ENCODE measurements at regions not wholly inside any gene's neighbourhood (a gene's known extent, or its start where the extent isn't known, plus 50 kb on each side); places are given as distances from the start of the nearest gene placed in this dataset.
A peak's percentile ranks its signal among the peaks of the same experiment; 100 is the strongest.
"Not testable (repeated sequence)": the region's sequence is repeated elsewhere in the genome, so short reads cannot be mapped to it uniquely, and the experiment has no call there.

DNA sequence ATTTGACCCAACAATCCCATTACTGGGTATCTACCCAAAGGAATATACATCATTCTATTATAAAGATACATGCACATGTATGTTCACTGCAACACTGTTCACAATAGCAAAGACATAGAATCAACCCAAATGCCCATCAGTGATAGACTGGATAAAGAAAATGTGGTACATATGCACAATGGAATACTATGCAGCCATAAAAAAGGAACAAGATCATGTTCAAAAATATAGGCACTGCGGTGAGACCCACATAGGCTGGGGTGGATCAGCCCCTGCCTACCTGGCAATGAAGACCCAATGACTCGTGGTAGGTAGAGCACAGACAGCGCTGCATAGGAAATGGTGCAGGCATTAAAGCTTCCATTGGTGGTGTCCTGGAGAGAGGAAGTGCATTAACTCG, 88.6 kb upstream of the NFIL3 start:
- DNase-seq: not testable (repeated sequence)

DNA sequence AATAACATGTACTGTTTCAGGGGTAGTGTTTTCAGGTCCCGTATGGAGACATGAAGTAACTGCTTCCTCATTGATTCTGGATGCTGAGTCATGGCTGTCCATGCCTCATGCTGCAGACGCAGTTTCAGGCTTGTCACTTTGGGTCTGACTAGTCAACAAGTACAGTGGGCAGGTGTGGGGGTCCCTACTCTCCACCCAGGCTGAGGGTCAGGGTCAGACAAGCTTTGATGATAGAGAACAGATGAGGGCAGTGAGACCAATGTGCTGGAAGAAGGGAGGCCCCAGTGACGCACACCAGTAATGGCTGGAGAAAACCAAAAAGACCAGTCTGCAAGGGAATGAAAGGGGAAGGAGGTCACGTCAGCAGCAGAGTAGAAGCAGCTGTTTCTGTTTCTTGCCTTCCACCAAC, 80.0 kb upstream of the NFIL3 start:
- DNase-seq: no peak

- no peak for DNase-seq
These were observed 79.5 kb upstream of the NFIL3 start for GRCh38 chr9:91502913-91503672.

- DNase-seq: no peak
These were observed 78.8 kb upstream of the NFIL3 start for GRCh38 chr9:91502475-91502874.

GRCh38 chr9:91500509-91501014, 76.9 kb upstream of the NFIL3 start:
- DNase-seq: no peak

DNA sequence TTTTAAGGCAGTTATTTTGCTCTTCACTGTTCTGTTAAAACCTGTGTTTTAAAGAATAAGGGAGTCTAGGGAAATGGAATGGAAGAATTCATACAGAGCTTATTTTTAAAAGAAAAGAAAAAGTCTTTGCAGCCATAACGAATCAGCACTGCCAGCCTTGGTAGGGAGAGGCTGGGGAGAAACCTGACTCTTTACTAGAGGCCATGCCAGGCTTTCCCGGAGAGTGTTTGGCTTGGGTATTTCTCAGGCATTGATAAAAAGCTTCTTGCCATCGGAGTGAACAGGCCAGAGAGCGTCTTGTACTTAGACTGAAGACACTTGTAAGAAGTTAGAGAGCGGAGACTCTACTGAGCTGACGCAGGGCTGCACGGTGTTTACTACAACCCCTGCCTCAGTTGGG, 72.7 kb upstream of the NFIL3 start:
- DNase-seq: no peak

DNA sequence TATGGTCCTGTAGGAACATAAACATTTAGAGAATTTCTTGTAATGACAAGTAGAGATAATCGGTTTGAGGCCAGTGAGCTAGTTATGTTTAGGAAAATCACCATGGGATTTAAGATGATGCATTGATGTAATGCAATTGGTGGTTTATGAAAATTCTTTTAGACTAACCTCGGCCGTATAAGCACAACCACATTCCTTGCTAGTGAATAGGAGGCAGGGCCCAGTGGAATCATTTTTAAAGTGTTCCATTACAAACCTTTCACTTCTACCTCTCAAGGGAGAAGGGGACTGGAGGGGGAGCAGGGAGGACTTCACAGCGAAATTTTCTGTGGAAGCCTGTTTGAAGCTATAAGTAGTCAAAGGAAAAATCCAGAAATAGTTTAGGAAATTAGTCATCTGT, 71.8 kb upstream of the NFIL3 start:
- DNase-seq: no peak

DNA sequence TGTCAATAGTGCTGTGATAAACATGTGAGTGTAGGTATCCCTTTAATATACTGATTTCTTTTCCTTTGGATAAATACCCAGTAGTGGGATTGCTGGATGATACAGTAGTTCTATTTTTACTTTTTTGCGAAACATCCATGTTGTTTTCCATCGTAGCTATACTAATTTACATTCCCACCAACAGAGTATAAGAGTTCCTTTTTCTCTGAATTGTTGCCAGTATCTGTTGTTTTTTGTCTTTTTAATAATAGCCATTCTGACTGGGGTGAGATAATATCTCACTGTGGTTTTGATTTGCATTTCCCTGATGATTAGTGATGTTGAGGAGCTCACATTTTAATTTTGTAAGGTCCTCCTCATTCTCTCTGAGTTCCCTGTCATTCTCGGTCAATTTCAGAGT, 71.1 kb upstream of the NFIL3 start:
- DNase-seq: no peak

DNA sequence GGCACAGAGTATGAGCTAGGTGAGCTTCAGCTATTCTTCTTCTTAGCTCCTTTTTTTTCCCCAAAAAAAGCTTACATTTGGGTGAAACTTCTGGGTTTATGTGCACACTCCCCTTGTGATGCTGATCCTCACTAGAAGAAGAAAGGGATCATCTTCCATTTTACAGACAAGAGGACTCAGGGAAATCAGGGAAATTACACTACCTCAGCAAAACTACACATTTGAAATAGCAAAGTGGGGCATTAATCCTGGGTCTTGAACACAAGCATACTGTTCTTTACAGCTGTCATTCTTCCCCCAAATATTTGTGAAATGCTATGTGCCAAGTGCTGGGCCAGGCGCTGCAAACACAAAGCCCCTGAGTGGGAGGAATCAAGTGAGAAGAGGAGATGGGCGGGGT, 68.6 kb upstream of the NFIL3 start:
- no peak for DNase-seq

- no peak for DNase-seq
These were observed 68.0 kb upstream of the NFIL3 start for GRCh38 chr9:91491624-91492023.

DNA sequence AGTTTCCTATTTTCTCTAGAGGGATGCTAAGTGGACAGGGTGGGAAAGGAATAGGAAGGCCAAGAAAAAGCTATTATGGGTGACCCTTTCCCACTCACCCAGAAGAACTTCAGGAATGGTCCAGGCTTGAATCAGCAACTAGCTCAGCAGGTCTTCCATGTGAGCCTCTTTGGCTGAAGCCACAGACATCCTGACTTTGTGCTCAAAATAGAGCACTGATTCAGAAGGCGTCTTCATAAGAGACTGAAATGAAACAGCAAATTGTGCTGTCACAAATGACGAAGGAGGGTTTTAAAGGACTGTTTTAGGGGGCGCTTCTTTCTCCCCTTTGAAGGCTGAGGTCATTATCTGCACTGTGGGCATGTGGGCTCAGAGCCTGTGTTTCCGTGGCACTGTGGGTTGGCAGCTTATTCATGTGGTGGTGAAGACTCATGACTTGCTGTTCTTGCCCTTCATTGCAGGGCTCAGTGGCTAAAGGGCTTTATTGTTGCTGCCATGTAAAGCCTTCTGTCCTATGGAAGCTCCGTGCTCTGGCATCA, 65.8 kb upstream of the NFIL3 start:
- peak; percentile 46 for DNase-seq

DNA sequence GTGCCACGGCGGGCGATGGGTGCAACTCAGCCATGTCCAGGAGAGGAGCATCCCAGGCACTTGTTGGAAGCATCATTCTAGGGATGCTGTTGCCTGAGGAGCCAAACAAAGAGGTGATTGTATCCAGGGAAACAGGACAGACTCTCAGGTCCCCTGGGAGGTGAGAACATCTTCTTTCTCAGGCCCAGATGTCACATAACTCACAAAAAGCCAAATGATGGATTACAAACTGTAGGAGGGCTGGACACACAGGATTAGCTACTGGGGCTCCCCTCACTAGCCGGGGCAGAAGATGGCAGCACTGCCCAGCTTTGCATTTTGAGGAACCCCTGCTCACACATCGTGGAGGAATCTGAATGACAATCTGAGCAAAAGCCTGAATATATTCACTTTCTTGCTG, 64.7 kb upstream of the NFIL3 start:
- no peak for DNase-seq

DNA sequence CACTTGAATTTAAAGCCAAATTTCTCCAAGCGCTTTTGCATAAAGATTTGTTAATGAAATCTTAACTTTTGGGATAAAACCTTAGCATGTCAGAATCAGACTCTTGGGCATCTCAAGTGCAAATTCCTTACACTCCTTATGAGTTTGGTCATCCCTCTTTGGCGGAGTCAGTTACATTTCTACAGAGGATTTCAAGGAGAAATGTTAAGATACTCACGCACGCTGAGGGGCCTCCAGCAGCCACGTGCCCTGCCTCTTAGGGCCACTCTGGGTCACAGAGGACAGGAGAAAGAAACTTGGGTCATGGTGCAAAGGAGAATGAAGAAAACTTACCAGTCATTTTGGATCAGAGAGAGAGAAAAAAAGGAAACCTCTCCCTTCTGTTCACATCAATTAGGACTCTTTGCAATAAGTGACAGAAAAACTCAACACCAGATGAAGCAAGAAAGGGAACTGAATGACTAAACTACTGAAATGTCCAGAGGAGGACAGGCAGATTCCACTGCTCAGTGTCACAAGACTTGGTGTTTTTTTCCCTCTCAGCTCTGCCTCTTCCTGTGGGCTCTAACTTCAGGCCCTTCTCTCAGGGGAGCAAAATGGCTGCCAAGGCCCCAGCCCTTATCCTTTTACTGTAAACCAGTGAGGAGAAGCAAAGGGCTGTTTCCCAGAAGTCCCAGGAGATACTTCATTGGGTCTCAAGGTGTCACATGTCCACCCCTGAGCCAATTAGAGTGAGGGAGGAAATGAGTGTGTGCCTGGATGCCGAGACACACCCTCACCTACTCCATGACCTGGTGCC, 63.3 kb upstream of the NFIL3 start:
- DNase-seq: no peak

GRCh38 chr9:91485006-91485405, 61.4 kb upstream of the NFIL3 start:
- no peak for DNase-seq

DNA sequence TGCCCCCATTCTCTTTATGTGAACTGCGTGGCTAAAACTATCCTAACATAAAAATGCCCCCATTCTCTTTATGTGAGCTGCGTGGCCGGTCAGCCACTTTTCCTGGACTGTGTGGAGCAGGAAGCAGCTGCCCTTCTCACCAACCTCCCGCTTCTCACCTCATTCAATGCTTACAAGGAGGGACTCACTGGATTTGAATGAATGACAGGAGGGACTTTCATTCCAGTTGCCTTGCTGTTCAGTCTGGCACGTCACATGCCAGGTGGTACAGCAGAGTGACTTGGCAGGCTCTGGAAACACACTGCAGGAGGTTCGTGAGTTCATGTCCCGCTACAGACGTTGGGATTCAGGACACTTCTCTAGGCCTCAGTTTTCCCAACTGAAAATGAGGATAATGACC, 60.2 kb upstream of the NFIL3 start:
- DNase-seq: no peak

DNA sequence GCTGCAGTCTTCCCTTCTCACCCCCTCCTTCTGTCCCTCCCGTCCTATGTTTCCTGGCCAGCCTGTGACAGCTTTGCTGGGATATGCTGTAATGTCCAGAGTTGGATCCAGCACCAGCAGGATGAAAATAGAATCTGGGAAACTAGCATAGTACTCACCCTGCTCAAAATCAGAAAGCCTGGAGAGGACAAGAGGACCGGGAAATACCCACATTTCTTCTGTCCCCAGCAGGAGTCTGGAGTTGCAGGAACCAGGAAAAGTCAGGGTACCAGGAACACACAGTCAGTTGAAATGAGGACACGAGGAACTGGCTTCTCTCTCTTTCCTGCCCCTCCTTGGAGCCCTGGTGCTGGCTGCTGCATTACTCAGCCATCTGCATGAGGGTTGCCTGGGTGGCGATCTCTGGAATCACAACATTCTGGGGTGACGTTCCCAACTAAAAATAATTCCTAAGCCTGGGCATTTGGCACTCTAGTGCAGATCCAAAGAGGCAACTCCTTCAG, 59.6 kb upstream of the NFIL3 start:
- peak; percentile 40 for DNase-seq

DNA sequence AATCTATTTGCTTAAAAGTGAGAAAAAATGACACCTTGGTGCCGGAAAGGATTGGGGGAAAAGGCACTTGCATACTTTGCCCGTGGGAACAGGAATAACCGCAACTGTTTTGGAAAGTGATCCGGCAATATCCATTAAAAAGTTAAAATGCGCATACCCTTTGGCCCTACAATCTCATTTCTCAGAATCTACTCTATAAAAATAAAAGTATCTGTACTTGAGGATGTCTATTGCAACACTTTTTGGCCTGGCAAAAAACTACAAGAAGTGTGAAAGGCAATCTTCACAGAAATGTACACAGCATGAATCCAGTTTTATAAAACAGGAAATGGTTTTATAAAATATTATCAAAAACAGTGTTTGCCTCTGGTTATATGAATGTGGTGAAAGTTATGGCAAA, 58.3 kb upstream of the NFIL3 start:
- no peak for DNase-seq

DNA sequence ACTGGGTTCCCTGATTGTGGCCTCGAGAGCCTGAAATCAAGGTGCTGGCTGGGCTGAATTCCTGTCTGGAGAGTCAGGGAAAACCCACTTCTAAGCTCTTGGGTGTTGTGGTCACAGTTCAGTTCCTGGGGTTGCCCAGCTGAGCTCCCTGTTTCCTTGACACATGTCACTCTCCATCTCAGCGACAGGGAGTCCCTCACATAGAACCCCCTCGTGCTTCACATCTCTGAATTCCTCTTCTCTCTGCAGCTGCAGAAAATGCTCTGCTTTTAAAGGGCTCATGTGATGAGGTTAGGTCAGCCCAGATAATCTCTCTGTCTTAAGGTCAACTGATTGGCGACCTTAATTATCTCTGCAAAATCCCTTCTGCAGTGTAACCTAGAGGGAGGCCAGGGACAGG, 53.5 kb upstream of the NFIL3 start:
- DNase-seq: no peak

GRCh38 chr9:91474656-91475055, 51.0 kb upstream of the NFIL3 start:
- no peak for DNase-seq

Measured in femur (tissue), 1 donor.